ENCODE measurements at regions not wholly inside any gene's neighbourhood (a gene's known extent, or its start where the extent isn't known, plus 50 kb on each side); places are given as distances from the start of the nearest gene placed in this dataset.

- TF ChIP-seq CTCF (IDR thresholded peaks at IDR 0.05) (no peak), POLR2A (IDR thresholded peaks at IDR 0.05) (no peak)
Measured at GRCh38 chr13:34701919-34702318, 240.2 kb upstream of the NBEA start.

Data from Peyer's patch (tissue), 4 donors.